ENCODE measurements at regions not wholly inside any gene's neighbourhood (a gene's known extent, or its start where the extent isn't known, plus 50 kb on each side); places are given as distances from the start of the nearest gene placed in this dataset.
"Not testable (repeated sequence)": the region's sequence is repeated elsewhere in the genome, so short reads cannot be mapped to it uniquely, and the experiment has no call there.

GRCh38 chr2:59168766-59169165 lies 927.6 kb upstream of the FANCL start:
- TF ChIP-seq CTCF (conservative IDR thresholded peaks at IDR 0.05; ENCODE audit: low read length), result no peak
- DNase-seq (ENCODE audit: low read depth), result no peak

GRCh38 chr2:59167514-59167913 lies 926.4 kb upstream of the FANCL start:
- TF ChIP-seq CTCF (conservative IDR thresholded peaks at IDR 0.05; ENCODE audit: low read length), result no peak
- no peak for DNase-seq (ENCODE audit: low read depth)
- H3K4me3 ChIP-seq (ENCODE audit: low read length), result no peak overlapping the region

More at GRCh38 chr2:59168766-59169165, 927.6 kb upstream of the FANCL start:
- H3K4me3 ChIP-seq (ENCODE audit: low read length), result no peak overlapping the region

GRCh38 chr2:59157908-59158307 lies 916.8 kb upstream of the FANCL start:
- not testable (repeated sequence) for DNase-seq (ENCODE audit: low read depth); H3K4me3 ChIP-seq (ENCODE audit: low read length)

GRCh38 chr2:59151805-59152204 lies 910.7 kb upstream of the FANCL start:
- TF ChIP-seq CTCF (conservative IDR thresholded peaks at IDR 0.05; ENCODE audit: low read length), result no peak
- no peak overlapping the region for H3K4me3 ChIP-seq (ENCODE audit: low read length)

GRCh38 chr2:59150217-59150849 lies 909.2 kb upstream of the FANCL start:
- TF ChIP-seq CTCF (conservative IDR thresholded peaks at IDR 0.05; ENCODE audit: low read length), result no peak
- DNase-seq (ENCODE audit: low read depth), result no peak
- H3K4me3 ChIP-seq (ENCODE audit: low read length), result no peak overlapping the region

More at GRCh38 chr2:59151805-59152204, 910.7 kb upstream of the FANCL start:
- no peak for DNase-seq (ENCODE audit: low read depth)

- DNase-seq (ENCODE audit: low read depth), result no peak
- H3K4me3 ChIP-seq (ENCODE audit: low read length), result no peak overlapping the region
- TF ChIP-seq CTCF (conservative IDR thresholded peaks at IDR 0.05; ENCODE audit: low read length), result no peak
Measured at GRCh38 chr2:59149271-59149670, 908.1 kb upstream of the FANCL start.

GRCh38 chr2:59112258-59112657 lies 871.1 kb upstream of the FANCL start:
- no peak for DNase-seq (ENCODE audit: low read depth)
- no peak overlapping the region for H3K4me3 ChIP-seq (ENCODE audit: low read length)
- TF ChIP-seq CTCF (conservative IDR thresholded peaks at IDR 0.05; ENCODE audit: low read length), result no peak
